Left ventricle myocardium inferior (tissue), 1 donor: ENCODE measurements at regions not wholly inside any gene's neighbourhood (a gene's known extent, or its start where the extent isn't known, plus 50 kb on each side); places are given as distances from the start of the nearest gene placed in this dataset.

Experiments
- DNase-seq: peaks from one replicate; pipeline ENCODE4 v3.0.0-alpha.2; 2020
- H3K27ac ChIP-seq: fragments of 200-600 bp; replicated peaks from 2 replicates; pipeline ENCODE4 v1.8.0; 2021
- H3K27me3 ChIP-seq: fragments of 200-600 bp; 2 replicates; pipeline ENCODE4 v1.8.0; 2021; ENCODE audit warnings: low read depth
- H3K36me3 ChIP-seq: fragments of 200-600 bp; 2 replicates; pipeline ENCODE4 v1.8.0; 2021
- H3K4me1 ChIP-seq: fragments of 200-600 bp; 2 replicates; pipeline ENCODE4 v1.8.0; 2021
- H3K4me3 ChIP-seq: fragments of 200-600 bp; 2 replicates; pipeline ENCODE4 v1.8.0; 2021; ENCODE audit warnings: mild to moderate bottlenecking, moderate library complexity
- H3K9me3 ChIP-seq: fragments of 200-600 bp; replicated peaks from 2 replicates; pipeline ENCODE4 v1.8.0; 2021
- intact Hi-C: fragments of 100-400 bp; cut with micrococcal nuclease; formaldehyde crosslinking; loops from one replicate; pipeline ENCODE4 v1.11.0; 2022
- TF ChIP-seq, protein P1 (sequence below): fragments of 200-600 bp; IDR thresholded peaks from 2 replicates; pipeline ENCODE4 v1.8.0; 2021; ENCODE audit warnings: antibody characterized with exemption, mild to moderate bottlenecking, borderline replicate concordance
- donor health status: DM: no; HTN: yes; CAD: no; lungs with severe emphysema.

DNA sequence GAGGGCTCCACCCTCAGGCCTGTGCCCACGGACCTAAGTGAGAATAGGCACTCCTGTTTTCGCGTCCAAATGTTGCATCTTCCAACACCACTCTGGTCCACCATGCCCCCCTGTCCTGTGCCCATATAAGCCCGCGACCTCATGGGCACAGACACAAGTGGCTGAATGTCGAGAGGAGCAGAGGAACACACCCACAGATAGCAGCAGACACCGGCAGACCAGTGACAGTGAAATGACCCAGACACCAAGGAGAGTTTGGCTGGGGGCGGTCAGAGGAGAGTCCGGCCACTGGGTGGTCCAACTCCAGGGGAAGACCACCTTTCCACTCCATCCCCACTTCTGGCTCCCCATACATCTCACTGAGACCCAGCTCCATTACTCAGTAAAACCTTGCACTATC, 161.4 kb upstream of the DAB2 start:
- TF ChIP-seq, protein P1, sequence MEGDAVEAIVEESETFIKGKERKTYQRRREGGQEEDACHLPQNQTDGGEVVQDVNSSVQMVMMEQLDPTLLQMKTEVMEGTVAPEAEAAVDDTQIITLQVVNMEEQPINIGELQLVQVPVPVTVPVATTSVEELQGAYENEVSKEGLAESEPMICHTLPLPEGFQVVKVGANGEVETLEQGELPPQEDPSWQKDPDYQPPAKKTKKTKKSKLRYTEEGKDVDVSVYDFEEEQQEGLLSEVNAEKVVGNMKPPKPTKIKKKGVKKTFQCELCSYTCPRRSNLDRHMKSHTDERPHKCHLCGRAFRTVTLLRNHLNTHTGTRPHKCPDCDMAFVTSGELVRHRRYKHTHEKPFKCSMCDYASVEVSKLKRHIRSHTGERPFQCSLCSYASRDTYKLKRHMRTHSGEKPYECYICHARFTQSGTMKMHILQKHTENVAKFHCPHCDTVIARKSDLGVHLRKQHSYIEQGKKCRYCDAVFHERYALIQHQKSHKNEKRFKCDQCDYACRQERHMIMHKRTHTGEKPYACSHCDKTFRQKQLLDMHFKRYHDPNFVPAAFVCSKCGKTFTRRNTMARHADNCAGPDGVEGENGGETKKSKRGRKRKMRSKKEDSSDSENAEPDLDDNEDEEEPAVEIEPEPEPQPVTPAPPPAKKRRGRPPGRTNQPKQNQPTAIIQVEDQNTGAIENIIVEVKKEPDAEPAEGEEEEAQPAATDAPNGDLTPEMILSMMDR: no peak
- no peaks in the 10 kb centered on the region for H3K36me3 ChIP-seq
- intact Hi-C loops: no loop called here
- peaks cover 38% of the 10 kb centered on the region for H3K27me3 ChIP-seq
- no peak overlapping the region for H3K4me3 ChIP-seq
- no peak for DNase-seq
- no peaks in the 10 kb centered on the region for H3K4me1 ChIP-seq
- H3K27ac ChIP-seq: no peak overlapping the region
- no peaks in the 10 kb centered on the region for H3K9me3 ChIP-seq

DNA sequence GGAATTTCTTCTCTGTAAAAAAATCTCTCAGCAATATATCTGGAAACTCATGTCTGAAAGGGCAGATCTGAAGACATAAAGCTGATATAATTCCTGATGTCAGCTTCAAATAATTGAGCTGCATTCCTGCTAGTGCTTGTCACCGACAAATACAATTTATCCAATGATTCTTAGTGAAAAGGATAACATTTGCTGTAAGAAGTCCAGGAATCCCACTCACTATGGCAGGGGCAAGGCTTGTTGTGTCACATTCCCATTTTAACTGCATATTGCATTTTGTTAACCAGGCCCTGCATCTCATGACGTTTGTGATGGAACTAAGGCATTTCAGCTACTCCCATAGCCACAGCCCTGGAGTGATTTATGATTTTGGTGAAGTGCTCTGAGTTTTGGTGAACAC, 160.1 kb upstream of the DAB2 start:
- H3K27me3 ChIP-seq: peaks cover 38% of the 10 kb centered on the region
- no peaks in the 10 kb centered on the region for H3K4me1 ChIP-seq
- no peak for DNase-seq
- TF ChIP-seq, protein P1: no peak
- H3K36me3 ChIP-seq: no peaks in the 10 kb centered on the region
- H3K4me3 ChIP-seq: no peak overlapping the region
- intact Hi-C loops: no loop called here
- no peak overlapping the region for H3K27ac ChIP-seq
- no peaks in the 10 kb centered on the region for H3K9me3 ChIP-seq

DNA sequence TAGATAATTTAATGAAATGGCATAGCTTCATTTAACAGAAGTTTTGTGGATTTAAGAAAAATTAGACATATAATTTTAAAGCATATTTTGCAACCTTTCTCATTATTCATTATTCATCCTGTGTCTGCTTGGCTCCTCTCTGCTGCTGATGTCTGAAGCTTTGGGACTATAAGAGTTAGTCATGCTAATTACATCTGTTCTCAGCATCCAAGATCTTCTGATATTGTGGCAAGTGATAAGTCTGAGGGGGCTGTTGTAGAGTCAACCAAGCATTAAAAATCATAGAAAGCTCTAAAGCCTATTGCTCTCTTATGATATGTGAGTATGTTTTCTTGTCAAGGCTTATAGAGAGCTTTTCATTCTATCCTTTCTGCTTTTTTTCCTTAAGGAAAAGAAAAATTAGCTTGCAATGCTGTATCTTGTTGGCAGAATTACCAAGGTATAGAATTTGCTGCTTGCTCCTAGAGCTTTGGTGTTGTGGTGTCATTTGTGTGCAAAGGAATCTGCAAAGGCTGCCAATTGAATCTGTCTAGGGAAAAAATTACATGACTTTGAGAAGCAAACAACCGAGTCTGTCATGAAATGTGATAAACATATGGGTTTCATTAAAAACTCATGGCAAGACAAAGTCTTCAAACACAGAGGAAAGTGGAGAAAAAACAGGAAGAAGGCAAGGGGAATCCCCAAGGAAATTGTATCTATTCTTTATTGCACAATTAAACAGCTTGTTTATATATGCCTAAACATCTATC, 156.1 kb upstream of the DAB2 start:
- no peaks in the 10 kb centered on the region for H3K36me3 ChIP-seq
- intact Hi-C loops: no loop called here
- TF ChIP-seq, protein P1: no peak

DNA sequence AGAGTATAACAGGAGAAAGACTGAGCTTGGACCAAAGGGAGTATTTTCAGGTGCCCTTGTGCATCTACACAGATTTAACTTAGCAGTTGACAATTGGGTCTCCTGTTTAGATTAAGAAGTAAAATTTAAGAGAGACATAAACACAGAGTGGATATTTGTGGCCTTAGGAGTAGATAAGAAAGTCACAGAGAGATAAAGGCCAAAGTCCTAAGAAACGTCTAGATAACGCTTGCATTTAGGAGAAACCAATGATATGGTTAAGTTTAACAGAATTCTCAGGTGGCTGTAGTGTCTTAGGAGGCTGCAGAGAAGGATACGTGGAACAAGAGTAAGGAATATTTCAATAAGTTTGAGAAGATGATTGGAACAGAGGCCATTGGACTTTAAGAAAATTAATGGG, 155.0 kb upstream of the DAB2 start:
- intact Hi-C loops: loop anchor here (5.0 kb wide), 1 partner anchor 1108 kb away; no protein-coding TSS in a partner anchor
- Histone ChIP-seq H3K36me3 (no peaks in the 10 kb centered on the region), H3K27ac (no peak overlapping the region)

More for the DNA sequence above, 156.1 kb upstream of the DAB2 start:
- no peak for DNase-seq
- Histone ChIP-seq H3K4me3 (no peak overlapping the region), H3K4me1 (no peaks in the 10 kb centered on the region), H3K27ac (peak overlapping the region; percentile 1), H3K27me3 (peaks cover 18% of the 10 kb centered on the region), H3K9me3 (no peaks in the 10 kb centered on the region)

DNA sequence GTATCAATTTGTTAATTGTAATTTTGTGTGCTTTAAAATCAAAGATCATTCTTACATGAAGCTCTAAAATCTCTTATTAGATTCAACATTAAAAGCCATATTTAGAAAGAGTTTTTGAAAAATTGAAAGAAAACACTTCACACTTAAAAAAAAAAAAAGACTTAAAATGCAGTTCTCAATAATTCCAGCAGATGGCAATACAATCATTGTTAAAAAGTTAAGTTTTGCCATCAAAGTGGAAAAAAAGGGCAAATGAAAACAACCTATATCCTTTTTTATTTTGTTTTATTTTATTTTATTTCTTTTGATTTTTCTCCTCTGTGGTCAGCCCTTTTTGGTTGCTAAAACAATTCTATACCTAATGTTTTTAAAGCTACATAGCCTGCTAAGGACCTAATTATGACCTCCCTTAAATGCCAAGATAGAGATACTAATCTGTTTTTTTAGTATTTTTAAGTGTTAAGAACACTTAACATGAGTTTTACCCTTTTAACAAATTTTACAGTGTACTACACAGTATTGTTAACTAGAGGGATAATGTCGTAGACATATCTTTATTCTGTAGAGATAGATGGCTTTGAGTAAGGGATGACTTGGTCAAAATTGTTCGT, 154.2 kb upstream of the DAB2 start:
- H3K9me3 ChIP-seq: no peaks in the 10 kb centered on the region
- no peak overlapping the region for H3K27ac ChIP-seq
- peaks cover 7% of the 10 kb centered on the region for H3K27me3 ChIP-seq
- DNase-seq: no peak
- H3K4me3 ChIP-seq: no peak overlapping the region
- H3K36me3 ChIP-seq: no peaks in the 10 kb centered on the region
- no peaks in the 10 kb centered on the region for H3K4me1 ChIP-seq
- intact Hi-C loops: loop anchor here (5.0 kb wide), 1 partner anchor 1108 kb away; no protein-coding TSS in a partner anchor
- TF ChIP-seq, protein P1: peak; percentile 78

More for the DNA sequence above, 155.0 kb upstream of the DAB2 start:
- DNase-seq: no peak
- peaks cover 11% of the 10 kb centered on the region for H3K27me3 ChIP-seq
- no peak overlapping the region for H3K4me3 ChIP-seq
- TF ChIP-seq, protein P1: no peak
- H3K4me1 ChIP-seq: no peaks in the 10 kb centered on the region
- H3K9me3 ChIP-seq: no peaks in the 10 kb centered on the region
